ENCODE measurements at regions not wholly inside any gene's neighbourhood (a gene's known extent, or its start where the extent isn't known, plus 50 kb on each side); places are given as distances from the start of the nearest gene placed in this dataset.
"Not testable (repeated sequence)": the region's sequence is repeated elsewhere in the genome, so short reads cannot be mapped to it uniquely, and the experiment has no call there.

DNA sequence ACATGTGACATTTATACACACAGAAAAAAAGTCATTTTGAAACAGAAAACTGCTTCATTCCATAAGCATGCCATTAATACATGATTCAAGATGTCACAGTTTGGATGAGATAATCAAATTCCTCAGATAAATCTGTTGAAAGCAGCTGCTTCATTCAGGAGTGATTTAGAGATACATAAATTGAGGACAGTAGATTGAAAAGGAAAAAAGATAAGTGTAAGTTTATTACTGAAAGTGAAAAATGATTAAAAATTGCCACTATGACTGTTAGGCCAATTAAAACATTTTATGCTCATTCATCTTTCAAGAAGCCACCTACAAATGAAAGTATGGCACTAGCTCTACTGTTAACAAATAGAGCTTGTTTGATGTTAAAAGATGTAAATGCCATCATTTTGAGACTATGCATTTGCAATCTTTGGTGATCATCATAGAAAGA, 136.9 kb upstream of the CDK6 start:
- DNase-seq (ENCODE audit: low read depth) = no peak

DNA sequence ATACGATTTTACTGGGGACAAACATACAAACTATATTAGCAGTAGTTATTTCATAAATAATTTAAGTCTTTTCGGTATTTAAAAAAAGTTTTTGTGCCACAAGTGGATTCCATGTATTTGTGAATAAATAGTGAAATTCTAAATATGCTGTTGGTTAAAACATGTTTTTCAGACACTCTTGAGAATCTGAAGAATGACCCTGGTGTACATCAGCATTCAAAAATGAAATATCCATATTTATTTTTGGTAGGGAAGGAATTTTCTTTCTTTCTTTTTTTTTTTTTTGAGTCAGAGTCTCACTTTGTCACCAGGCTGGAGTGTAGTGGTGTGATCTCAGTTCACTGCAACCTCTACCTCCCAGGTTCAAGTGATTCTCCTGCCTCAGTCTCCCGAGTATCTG, 136.1 kb upstream of the CDK6 start:
- DNase-seq (ENCODE audit: low read depth) = no peak

DNA sequence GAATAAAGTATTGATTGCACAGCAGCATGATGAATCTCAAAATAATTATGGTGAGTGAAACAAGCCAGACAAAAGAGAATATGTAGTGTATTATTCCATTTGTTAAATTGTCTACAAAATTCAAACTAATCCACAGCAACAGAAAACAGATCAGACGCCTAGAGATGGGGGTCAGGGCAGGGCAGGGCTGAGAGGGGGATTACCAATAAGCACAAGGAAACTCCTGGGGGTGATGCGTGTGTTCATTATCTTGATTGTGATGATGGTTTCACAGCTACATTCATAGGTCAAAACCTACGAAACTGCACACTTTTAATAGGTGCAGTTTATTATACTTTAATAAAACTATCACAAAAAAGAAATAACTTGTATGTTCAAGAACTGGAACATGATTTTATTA, 132.7 kb upstream of the CDK6 start:
- no peak for DNase-seq (ENCODE audit: low read depth)

DNA sequence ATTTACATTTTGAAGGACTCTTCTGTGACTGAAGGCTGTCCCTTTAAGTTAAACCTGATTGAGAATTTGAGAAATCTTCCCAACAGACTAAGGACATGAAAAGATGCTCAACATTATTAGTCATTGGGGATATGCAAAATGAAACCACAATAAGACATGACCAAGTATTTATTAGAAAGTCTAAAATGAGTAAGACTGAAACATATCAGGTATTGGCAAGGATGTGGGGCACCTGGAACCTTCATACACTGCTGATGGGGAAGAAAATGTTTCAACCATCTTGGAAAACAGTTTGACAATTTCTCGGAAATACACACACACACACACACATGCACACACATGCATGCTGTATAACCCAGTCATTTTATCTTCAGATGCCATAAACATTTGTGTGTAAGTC, 132.1 kb upstream of the CDK6 start:
- no peak for DNase-seq (ENCODE audit: low read depth)

DNA sequence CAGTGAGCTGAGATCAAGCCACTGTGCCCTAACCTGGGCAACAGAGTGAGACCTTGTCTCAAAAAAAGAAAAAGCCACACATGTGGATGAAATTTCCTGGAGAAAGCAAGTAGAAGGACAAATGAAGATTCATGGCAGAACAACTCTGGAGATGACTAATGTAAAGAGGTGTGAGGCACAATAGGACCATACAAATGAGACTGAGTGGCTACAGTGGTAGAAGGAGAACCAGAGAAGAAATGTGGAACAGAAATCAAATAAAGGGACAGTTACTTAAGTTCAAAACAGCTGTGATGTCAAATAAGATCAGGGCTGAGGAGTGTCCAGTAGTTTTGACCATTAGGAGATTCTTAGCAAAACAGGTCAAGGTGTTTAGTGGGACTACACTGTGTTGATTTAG, 130.9 kb upstream of the CDK6 start:
- DNase-seq (ENCODE audit: low read depth) = no peak

DNA sequence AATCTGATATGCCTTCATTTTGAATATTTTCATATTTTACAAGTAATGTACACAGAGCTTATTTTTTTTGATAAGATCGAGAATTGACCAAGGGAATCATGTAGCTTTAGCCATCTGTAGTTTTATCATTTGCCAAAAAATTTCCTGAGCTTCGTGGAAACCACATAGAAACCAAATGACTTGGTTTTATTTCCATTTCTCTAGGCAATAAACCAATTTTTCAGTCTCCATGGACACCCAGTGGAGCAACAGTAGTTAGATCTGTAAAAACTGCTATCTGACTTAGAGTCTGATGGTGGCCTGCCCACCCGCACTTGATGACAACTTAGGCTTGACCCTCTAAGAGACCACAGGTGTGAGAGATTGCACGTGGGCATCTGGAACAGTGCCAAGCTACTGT, 127.8 kb upstream of the CDK6 start:
- DNase-seq (ENCODE audit: low read depth) = no peak

DNA sequence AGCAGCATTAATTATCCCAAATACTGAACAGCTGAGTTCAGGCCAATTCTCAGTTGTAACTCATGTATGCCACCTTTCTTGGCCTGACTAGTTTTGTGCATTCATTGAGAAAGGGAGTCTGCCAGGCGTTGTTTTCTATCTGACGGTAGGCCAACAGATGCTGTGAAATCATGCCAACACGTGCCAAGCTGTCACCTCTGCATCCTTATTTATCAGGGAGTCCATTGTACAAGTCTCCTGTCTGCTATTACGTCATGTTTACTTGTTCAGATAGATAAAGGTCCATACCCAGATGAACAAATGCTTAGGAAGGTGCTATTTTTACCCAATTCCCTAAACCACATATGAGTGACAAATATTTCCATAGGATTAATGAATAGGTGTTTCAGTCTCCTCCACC, 127.2 kb upstream of the CDK6 start:
- no peak for DNase-seq (ENCODE audit: low read depth)

DNA sequence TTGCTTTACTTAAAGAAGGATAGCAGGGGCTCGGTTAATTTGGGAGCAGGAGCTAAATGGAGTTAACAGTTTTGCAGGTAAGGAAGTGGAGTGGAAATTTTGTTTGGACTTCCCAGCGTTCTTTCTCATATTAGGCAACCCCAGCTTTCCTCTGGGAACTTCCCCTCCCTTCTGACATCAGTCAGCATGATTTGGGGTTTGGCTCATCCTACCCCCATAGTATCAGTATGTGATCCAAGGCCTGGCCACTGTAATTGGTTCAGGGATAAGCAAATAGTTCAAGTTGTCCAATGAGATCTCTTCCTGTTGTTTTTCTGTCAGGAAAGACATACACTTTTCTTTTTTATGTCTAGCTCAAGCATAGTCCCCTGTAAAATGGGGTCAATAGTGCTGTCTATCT, 125.6 kb upstream of the CDK6 start:
- DNase-seq (ENCODE audit: low read depth) = no peak

DNA sequence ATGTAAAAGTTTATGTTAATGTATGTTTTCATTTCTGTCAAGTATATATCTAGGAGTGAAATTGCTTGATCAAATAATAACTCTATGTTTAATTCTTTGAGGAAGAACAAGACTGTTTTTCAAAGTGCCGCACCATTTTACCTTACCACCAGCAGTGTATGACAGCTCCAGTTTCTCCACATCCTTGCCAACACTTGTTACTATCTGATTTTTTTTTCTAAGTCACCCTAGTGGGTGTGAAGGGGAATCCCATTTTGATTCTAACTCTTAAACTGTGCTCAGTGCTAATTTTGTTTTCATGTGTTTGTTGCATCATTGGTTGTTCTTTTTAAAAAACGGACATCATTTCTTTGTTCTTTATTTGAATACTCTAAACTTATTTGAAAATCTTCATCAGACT, 120.2 kb upstream of the CDK6 start:
- no peak for DNase-seq (ENCODE audit: low read depth)

DNA sequence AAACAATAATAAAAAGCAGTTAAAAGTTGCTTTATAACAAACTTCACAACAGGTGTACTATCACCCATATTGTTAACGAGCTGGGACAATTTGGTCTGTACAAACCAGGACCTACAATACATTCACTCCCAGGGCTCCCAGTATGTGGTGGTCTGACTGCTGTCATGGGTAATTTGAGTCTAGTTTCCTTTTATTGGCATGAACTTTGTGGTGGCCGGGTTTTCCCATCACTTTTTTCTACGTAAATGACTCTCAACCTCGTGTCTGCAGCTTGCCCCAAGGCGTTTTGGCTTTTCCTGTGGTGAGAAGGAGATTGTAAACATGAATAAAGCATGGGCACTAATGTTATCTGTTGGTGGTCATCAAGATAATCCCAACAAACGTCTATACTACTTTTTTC, 118.7 kb upstream of the CDK6 start:
- DNase-seq (ENCODE audit: low read depth) = no peak

DNA sequence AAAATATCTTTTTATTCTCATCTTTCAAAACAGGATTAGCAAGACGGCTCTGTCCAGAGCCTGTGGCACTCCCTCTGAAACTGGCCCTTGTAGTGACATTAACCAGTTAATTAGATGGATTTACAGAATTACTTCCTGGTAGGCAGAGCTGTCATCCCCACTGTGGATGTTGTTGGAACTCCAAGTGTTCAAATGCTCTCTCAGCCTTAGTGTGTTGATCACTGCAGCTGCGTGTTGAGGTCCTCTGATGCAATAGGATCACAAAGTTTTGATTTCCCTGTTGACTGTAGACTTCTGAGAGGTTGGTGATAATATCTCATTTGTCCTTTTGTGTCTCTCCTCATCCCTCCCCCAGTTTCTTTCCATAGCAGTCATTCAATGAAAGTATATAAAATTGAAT, 117.3 kb upstream of the CDK6 start:
- no peak for DNase-seq (ENCODE audit: low read depth)

DNA sequence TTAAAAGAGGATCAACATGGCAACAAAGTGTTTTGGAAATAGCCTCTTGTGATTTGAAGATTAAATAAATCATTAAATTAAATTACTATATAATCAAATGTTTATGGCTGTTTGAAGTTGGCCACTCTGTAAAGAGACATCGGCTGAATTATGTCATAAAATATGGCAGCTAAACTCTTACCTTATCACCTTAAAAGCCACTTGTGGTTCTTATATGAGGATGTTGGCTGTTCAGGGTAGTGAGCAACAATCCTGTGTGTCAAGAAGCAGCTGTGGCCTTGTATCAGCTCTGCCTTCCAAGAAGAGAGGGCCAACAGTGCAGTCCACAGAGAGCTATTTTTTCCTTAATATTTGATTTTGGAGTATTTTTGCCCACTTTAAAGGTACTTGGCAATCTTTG, 113.4 kb upstream of the CDK6 start:
- no peak for DNase-seq (ENCODE audit: low read depth)

DNA sequence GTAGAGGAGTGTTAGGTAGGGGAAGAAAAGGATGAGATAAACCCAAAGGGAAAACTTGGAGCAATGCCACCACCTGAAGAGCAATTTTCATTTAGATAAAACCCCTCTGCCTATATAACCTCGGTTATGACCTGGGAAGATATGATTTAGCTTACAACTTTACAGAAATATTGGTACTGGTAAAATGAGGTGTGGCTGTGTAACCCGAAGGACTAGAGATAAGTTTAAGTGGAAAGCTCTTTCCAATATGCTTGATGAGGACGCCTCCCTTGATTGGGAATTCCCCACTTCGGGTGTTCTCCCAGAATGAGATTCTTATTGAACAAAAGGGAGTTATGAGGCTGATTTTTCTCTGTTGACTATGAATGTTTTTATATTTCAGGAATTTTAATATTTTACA, 109.5 kb upstream of the CDK6 start:
- DNase-seq (ENCODE audit: low read depth) = no peak

DNA sequence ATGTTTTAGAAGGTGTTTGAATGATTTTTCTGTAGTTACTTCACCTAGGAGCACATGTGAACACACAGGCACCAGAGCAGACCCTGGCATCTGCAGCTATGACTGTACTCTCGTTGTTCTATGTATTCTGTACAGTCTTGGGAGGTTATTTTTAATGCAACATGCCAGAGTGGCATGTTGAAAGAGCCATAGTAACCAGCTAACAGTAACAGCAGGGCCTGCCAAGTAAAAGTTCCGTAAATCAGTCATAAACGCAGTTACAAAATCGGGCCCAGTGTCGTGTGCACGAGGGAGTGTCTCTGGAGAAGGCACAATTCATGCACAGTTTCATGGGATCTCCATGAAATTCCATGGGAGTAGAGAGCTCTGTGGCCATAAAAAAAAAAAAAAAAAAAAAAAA, 108.3 kb upstream of the CDK6 start:
- no peak for DNase-seq (ENCODE audit: low read depth)

DNA sequence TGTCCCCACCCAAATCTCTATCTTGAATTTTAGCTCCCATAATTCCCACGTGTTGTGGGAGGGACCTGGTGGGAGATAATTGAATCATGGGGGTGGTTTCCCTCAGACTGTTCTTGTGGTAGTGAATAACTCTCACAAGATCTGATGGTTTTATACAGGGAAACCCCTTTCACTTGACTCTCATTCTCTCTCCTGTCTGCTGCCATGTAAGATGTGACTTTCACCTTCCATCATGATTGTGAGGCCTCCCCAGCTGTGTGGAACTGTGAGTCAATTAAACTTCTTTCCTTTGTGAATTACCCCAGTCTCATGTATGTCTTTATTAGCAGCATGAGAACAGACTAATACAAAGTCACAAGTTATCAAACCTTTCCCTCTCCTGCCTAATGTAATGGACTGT, 106.3 kb upstream of the CDK6 start:
- not testable (repeated sequence) for DNase-seq (ENCODE audit: low read depth)

DNA sequence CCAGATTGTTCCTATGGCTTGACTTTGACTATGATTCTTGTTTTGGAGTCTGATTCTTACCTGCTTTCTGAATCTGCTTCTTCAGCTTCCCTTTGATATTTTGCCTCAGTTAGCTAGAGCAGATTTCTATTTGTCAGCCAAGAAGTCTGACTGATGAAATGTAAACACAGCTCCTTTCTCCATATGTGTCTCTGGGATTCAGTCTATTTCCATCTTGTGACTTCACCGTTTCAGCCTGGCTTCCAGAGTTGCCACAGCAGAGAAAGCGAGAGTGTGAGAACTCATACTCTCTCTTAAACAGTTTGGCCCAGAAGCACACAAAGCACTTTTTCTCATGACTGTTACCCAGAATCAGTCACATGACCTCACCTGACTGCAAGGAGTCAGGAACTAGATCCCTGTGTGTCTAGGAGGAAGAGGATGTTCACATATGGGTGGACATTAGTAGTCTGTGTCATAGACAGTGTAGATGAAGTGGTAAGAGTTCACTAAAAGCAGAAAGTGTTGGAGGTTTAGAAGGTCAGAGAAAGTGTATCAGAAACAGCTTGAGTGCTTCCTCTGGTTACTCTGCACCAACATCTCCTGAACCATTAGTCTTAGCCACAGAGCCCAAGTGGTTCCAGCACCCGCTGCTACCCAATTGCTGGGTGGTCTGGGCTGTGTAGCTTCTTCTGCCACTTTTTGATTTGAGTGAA, 103.4 kb upstream of the CDK6 start:
- DNase-seq (ENCODE audit: low read depth) = no peak

DNA sequence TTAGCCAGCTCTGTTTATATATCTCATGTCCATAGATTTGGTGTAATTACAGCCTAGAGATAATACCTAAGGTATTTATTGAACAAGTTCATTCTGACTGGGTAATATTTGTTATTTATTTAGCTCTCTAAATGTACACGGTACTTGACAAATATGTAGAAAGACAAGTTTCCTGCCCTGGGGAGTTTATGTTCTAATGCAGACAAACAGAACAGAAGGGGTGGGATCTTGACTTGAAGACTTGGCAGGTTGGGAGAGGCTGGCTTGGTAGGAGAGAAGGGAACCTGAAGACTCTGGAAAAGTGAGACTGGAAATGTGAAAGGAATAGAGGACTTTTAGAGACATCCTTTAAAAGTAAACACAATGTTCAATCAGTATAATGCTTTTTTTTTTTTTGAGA, 97.7 kb upstream of the CDK6 start:
- DNase-seq (ENCODE audit: low read depth) = no peak

DNA sequence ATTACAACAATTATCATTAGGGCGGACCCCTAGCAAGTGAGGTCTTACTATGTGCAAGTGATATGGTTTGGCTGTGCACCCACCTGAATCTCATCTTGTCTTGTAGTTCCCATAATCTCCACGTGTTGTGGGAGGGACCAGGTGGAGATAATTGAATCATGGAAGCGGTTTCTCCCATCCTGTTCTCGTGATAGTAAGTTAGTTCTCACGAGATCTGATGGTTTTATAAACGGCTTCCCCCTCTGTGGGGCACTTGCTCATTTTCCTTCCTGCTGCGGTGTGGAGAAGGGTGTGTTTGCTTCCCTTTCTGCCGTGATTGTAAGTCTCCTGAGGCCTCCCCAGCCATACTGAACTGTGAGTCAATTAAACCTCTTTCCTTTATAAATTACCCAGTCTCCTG, 96.1 kb upstream of the CDK6 start:
- DNase-seq (ENCODE audit: low read depth) = no peak

DNA sequence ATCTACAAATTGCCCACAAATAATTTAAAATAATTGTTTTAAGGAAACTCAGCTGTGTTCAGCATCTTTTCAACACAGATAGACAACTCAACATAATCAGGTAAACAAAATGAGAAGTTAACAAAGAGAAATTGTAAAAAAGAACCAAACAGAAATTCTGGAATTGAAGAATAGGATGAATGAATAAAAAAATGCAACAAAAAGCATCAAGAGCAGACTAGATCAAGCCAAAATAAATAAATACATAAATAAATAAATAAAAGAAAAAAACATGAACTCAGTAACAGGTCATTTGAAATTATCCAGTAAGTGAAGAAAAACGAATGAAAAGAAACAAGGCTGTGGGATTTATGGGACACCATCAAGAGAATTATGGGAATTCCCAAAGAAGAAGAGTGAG, 94.0 kb upstream of the CDK6 start:
- DNase-seq (ENCODE audit: low read depth) = no peak

DNA sequence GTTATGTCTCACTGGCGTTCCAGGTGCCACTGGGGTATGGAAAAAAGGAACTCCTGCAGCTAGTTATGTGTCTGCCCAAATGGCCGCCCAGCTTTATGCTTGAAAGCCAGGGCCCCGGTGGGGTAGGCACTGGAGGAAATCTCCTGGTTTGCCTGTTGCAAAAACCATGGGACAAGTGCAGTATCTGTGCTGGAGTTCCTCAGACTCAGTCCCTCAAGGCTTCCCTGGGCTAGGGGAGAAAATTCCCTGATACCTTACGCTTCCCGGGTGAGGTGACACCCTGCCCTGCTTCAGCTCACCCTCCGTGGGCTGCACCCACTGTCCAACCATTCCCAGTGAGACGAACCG, 90.3 kb upstream of the CDK6 start:
- DNase-seq (ENCODE audit: low read depth) = no peak

DNA sequence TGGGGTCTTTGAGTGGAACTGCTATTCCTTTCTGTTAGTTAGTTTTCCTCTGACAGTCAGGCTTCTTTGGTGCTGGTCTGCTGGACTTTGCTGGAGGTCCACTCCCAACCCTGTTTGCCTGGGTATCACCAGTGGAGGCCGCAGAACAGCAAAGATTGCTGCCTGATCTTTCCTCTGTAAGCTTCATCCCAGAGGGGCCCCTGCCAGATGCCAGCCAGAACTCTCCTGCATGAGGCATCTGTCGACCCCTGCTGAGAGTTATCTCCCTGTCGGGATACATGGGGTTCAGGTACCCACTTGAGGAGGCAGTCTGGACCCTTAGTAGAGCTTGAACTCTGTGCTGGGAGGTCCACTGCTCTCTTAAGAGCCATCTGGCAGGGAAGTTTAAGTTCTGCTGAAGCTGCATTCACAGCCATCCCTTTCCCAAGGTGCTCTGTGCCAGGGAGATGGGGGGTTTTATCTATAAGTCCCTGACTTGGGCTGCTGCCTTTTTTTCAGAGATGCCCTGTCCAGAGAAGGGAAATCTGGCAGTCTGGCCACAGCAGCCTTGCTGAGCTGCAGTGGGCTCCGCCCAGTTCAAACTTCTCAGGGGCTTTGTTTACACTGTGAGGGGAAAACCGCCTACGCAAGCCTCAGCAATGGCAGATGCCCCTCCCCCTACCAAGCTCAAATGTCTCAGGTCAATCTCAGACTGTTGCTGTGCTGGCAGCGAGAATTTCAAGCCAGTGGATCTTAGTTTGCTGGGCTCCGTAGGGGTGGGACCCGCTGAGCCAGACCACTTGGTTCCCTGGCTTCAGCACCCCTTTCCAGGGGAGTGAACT, 89.7 kb upstream of the CDK6 start:
- DNase-seq (ENCODE audit: low read depth) = no peak

DNA sequence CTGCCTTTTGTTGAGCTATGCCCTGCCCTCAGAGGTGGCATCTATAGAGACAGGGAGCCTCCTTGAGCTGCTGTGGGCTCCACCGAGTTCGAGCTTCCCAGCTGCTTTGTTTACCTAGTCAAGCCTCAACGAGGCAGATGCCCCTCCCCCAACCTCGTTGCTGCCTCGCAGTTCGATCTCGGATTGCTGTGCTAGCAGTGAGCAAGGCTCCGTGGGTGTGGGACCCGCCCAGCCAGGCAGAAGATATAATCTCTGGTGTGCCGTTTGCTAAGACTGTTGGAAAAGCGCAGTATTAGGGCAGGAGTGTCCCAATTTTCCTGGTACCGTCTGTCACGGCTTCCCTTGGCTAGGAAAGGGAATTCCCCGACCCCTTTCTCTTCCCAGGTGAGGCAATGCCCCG, 88.4 kb upstream of the CDK6 start:
- DNase-seq (ENCODE audit: low read depth) = no peak

DNA sequence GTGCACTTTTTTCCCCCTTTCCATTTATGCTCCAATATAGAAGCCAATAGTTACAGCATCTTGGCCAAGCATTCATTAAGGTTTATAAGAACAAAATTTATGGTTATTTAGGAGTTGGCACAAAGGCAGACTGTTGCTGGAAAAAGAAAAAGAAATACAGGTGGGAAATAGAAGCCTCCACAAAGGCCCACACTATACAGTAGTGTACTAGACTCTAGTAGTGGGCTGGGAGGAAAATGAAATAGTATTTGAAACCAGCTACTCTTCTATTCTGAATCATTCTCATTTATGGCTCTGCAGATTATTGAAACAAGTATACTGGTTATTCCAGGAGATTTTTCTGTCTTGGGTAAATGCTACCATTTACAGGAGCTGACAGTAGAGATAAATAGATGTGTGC, 80.9 kb upstream of the CDK6 start:
- no peak for DNase-seq (ENCODE audit: low read depth)

DNA sequence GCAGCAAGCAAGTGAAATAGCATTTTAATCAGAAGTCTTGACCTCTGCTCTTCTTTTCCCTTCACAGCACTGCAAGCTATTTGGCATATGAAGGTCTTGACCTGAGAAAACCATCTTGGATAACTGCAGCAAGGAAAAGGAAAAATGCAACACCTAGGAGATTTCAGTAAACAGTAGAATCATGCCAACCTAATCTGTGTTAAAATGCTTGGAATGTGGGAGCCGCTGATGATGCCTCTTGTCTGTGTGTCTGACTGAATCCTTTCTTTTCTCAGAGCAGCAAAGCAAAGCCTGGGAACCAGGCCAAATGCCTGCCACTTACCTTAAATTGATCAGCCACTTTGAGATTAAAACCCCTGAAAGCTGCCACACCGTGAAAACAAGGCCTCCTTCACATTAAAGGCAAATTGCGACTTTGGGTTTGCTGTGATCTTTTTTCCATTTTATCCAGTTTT, 80.4 kb upstream of the CDK6 start:
- peak; percentile 57 for DNase-seq (ENCODE audit: low read depth)

Measured in non-pigmented ciliary epithelial cell (primary cell).